ENCODE measurements at regions not wholly inside any gene's neighbourhood (a gene's known extent, or its start where the extent isn't known, plus 50 kb on each side); places are given as distances from the start of the nearest gene placed in this dataset.
"Not testable (repeated sequence)": the region's sequence is repeated elsewhere in the genome, so short reads cannot be mapped to it uniquely, and the experiment has no call there.

GRCh38 chr7:23887660-23888059, 177.6 kb downstream of the STK31 start:
- H3K27ac ChIP-seq: no peak overlapping the region
- no peak for DNase-seq (ENCODE audit: low read depth, low spot score)

GRCh38 chr7:23888958-23889357, 178.9 kb downstream of the STK31 start:
- no peak for DNase-seq (ENCODE audit: low read depth, low spot score)
- H3K27ac ChIP-seq: no peak overlapping the region

- no peak for DNase-seq (ENCODE audit: low read depth, low spot score)
These were observed 179.5 kb downstream of the STK31 start for GRCh38 chr7:23889566-23889965.

GRCh38 chr7:23892019-23892418, 182.0 kb downstream of the STK31 start:
- no peak for DNase-seq (ENCODE audit: low read depth, low spot score)
- H3K27ac ChIP-seq: no peak overlapping the region

More at GRCh38 chr7:23889566-23889965, 179.5 kb downstream of the STK31 start:
- no peak overlapping the region for H3K27ac ChIP-seq

- no peak overlapping the region for H3K27ac ChIP-seq
- no peak for DNase-seq (ENCODE audit: low read depth, low spot score)
These were observed 183.3 kb downstream of the STK31 start for GRCh38 chr7:23893176-23893941.

- H3K27ac ChIP-seq: no peak overlapping the region
- no peak for DNase-seq (ENCODE audit: low read depth, low spot score)
These were observed 184.2 kb downstream of the STK31 start for GRCh38 chr7:23893942-23894891.

- DNase-seq (ENCODE audit: low read depth, low spot score): no peak
- no peak overlapping the region for H3K27ac ChIP-seq
These were observed 185.0 kb downstream of the STK31 start for GRCh38 chr7:23894892-23895569.

GRCh38 chr7:23895666-23896096, 185.7 kb downstream of the STK31 start:
- no peak for DNase-seq (ENCODE audit: low read depth, low spot score)
- H3K27ac ChIP-seq: no peak overlapping the region

- H3K27ac ChIP-seq: no peak overlapping the region
- no peak for DNase-seq (ENCODE audit: low read depth, low spot score)
These were observed 188.6 kb downstream of the STK31 start for GRCh38 chr7:23898619-23899018.

- not testable (repeated sequence) for DNase-seq (ENCODE audit: low read depth, low spot score); H3K27ac ChIP-seq
These were observed 194.9 kb downstream of the STK31 start for GRCh38 chr7:23904901-23905300.

- DNase-seq (ENCODE audit: low read depth, low spot score): no peak
- no peak overlapping the region for H3K27ac ChIP-seq
These were observed 197.0 kb downstream of the STK31 start for GRCh38 chr7:23907012-23907411.

- DNase-seq (ENCODE audit: low read depth, low spot score): no peak
- H3K27ac ChIP-seq: no peak overlapping the region
These were observed 199.4 kb downstream of the STK31 start for GRCh38 chr7:23909426-23909825.

- no peak for DNase-seq (ENCODE audit: low read depth, low spot score)
- no peak overlapping the region for H3K27ac ChIP-seq
These were observed 202.0 kb downstream of the STK31 start for GRCh38 chr7:23912065-23912464.

- no peak for DNase-seq (ENCODE audit: low read depth, low spot score)
- H3K27ac ChIP-seq: no peak overlapping the region
These were observed 203.0 kb downstream of the STK31 start for GRCh38 chr7:23913016-23913415.

- H3K27ac ChIP-seq: no peak overlapping the region
- no peak for DNase-seq (ENCODE audit: low read depth, low spot score)
These were observed 205.2 kb downstream of the STK31 start for GRCh38 chr7:23915236-23915635.

- no peak for DNase-seq (ENCODE audit: low read depth, low spot score)
- no peak overlapping the region for H3K27ac ChIP-seq
These were observed 208.3 kb downstream of the STK31 start for GRCh38 chr7:23918286-23918685.

GRCh38 chr7:23918856-23919255, 208.8 kb downstream of the STK31 start:
- DNase-seq (ENCODE audit: low read depth, low spot score): no peak
- H3K27ac ChIP-seq: no peak overlapping the region

- no peak for DNase-seq (ENCODE audit: low read depth, low spot score)
- H3K27ac ChIP-seq: no peak overlapping the region
These were observed 215.1 kb downstream of the STK31 start for GRCh38 chr7:23925088-23925487.

GRCh38 chr7:23927709-23928417, 217.8 kb downstream of the STK31 start:
- H3K27ac ChIP-seq: no peak overlapping the region
- no peak for DNase-seq (ENCODE audit: low read depth, low spot score)

- no peak overlapping the region for H3K27ac ChIP-seq
- no peak for DNase-seq (ENCODE audit: low read depth, low spot score)
These were observed 218.4 kb downstream of the STK31 start for GRCh38 chr7:23928418-23928775.

Measured in epithelial cell of prostate (primary cell).